ENCODE measurements at regions not wholly inside any gene's neighbourhood (a gene's known extent, or its start where the extent isn't known, plus 50 kb on each side); places are given as distances from the start of the nearest gene placed in this dataset.
A peak's percentile ranks its signal among the peaks of the same experiment; 100 is the strongest.
"Not testable (repeated sequence)": the region's sequence is repeated elsewhere in the genome, so short reads cannot be mapped to it uniquely, and the experiment has no call there.

- Histone ChIP-seq H3K27me3 (ENCODE audit: low read depth) (no peaks in the 10 kb centered on the region), H3K4me1 (peaks cover 13% of the 10 kb centered on the region), H3K4me3 (no peak overlapping the region), H3K36me3 (replicated peaks) (no peaks in the 10 kb centered on the region), H3K9me3 (no peaks in the 10 kb centered on the region)
- in situ Hi-C loops (cut with MboI; ENCODE audit: low sequenced_read_pairs), result no loop called here
- no peak for DNase-seq (ENCODE audit: low spot score in 2 of 2)
These were observed 55.0 kb downstream of the OXSM start for GRCh38 chr3:25844891-25845290.

- Histone ChIP-seq H3K4me1 (peaks cover 9% of the 10 kb centered on the region), H3K27me3 (ENCODE audit: low read depth) (no peaks in the 10 kb centered on the region), H3K4me3 (no peak overlapping the region), H3K9me3 (no peaks in the 10 kb centered on the region), H3K36me3 (replicated peaks) (no peaks in the 10 kb centered on the region)
- no peak for DNase-seq (ENCODE audit: low spot score in 2 of 2)
- in situ Hi-C loops (cut with MboI; ENCODE audit: low sequenced_read_pairs), result no loop called here
These were observed 56.4 kb downstream of the OXSM start for GRCh38 chr3:25846282-25846681.

- H3K4me3 ChIP-seq, result no peak overlapping the region
- no peak for DNase-seq (ENCODE audit: low spot score in 2 of 2)
- H3K27me3 ChIP-seq (ENCODE audit: low read depth), result no peaks in the 10 kb centered on the region
- H3K36me3 ChIP-seq (replicated peaks), result no peaks in the 10 kb centered on the region
- H3K9me3 ChIP-seq, result no peaks in the 10 kb centered on the region
- peaks cover 9% of the 10 kb centered on the region for H3K4me1 ChIP-seq
- in situ Hi-C loops (cut with MboI; ENCODE audit: low sequenced_read_pairs), result no loop called here
These were observed 59.2 kb downstream of the OXSM start for GRCh38 chr3:25849091-25849490.

GRCh38 chr3:25849641-25850385, 59.9 kb downstream of the OXSM start:
- Histone ChIP-seq H3K27me3 (ENCODE audit: low read depth) (no peaks in the 10 kb centered on the region), H3K9me3 (no peaks in the 10 kb centered on the region), H3K4me1 (peaks cover 9% of the 10 kb centered on the region), H3K4me3 (no peak overlapping the region), H3K36me3 (replicated peaks) (no peaks in the 10 kb centered on the region)
- DNase-seq (ENCODE audit: low spot score in 2 of 2), result no peak
- in situ Hi-C loops (cut with MboI; ENCODE audit: low sequenced_read_pairs), result no loop called here

GRCh38 chr3:25851693-25852259, 61.9 kb downstream of the OXSM start:
- H3K36me3 ChIP-seq (replicated peaks); in situ Hi-C loops (cut with MboI; ENCODE audit: low sequenced_read_pairs); H3K9me3 ChIP-seq; H3K4me1 ChIP-seq; H3K4me3 ChIP-seq; H3K27me3 ChIP-seq (ENCODE audit: low read depth); DNase-seq (ENCODE audit: low spot score in 2 of 2): not testable (repeated sequence)

- DNase-seq (ENCODE audit: low spot score in 2 of 2), result no peak
- H3K36me3 ChIP-seq (replicated peaks), result no peaks in the 10 kb centered on the region
- H3K9me3 ChIP-seq, result no peaks in the 10 kb centered on the region
- peaks cover 26% of the 10 kb centered on the region for H3K4me1 ChIP-seq
- no peak overlapping the region for H3K4me3 ChIP-seq
- in situ Hi-C loops (cut with MboI; ENCODE audit: low sequenced_read_pairs), result no loop called here
- no peaks in the 10 kb centered on the region for H3K27me3 ChIP-seq (ENCODE audit: low read depth)
These were observed 64.3 kb downstream of the OXSM start for GRCh38 chr3:25854214-25854613.

GRCh38 chr3:25854635-25855034, 64.7 kb downstream of the OXSM start:
- Histone ChIP-seq H3K36me3 (replicated peaks) (no peaks in the 10 kb centered on the region), H3K27me3 (ENCODE audit: low read depth) (no peaks in the 10 kb centered on the region), H3K4me1 (peaks cover 23% of the 10 kb centered on the region), H3K4me3 (no peak overlapping the region), H3K9me3 (no peaks in the 10 kb centered on the region)
- no peak for DNase-seq (ENCODE audit: low spot score in 2 of 2)
- in situ Hi-C loops (cut with MboI; ENCODE audit: low sequenced_read_pairs), result no loop called here

GRCh38 chr3:25855266-25855784, 65.4 kb downstream of the OXSM start:
- no peak for DNase-seq (ENCODE audit: low spot score in 2 of 2)
- Histone ChIP-seq H3K4me1 (peaks cover 26% of the 10 kb centered on the region), H3K9me3 (peaks cover under 1% of the 10 kb centered on the region; the same call in 1 of the 2 replicates), H3K27me3 (ENCODE audit: low read depth) (no peaks in the 10 kb centered on the region), H3K4me3 (no peak overlapping the region), H3K36me3 (replicated peaks) (no peaks in the 10 kb centered on the region)
- in situ Hi-C loops (cut with MboI; ENCODE audit: low sequenced_read_pairs), result no loop called here

- H3K36me3 ChIP-seq (replicated peaks), result no peaks in the 10 kb centered on the region
- in situ Hi-C loops (cut with MboI; ENCODE audit: low sequenced_read_pairs), result no loop called here
- peaks cover 3% of the 10 kb centered on the region; the same call in 1 of the 2 replicates for H3K9me3 ChIP-seq
- H3K4me1 ChIP-seq, result peaks cover 26% of the 10 kb centered on the region
- H3K27me3 ChIP-seq (ENCODE audit: low read depth), result no peaks in the 10 kb centered on the region
- peak in 1 of 2 experiments; percentile 66 for DNase-seq (ENCODE audit: low spot score in 2 of 2)
- no peak overlapping the region for H3K4me3 ChIP-seq
These were observed 67.1 kb downstream of the OXSM start for GRCh38 chr3:25856902-25857518.

GRCh38 chr3:25861566-25861965, 71.7 kb downstream of the OXSM start:
- DNase-seq (ENCODE audit: low spot score in 2 of 2), result no peak
- Histone ChIP-seq H3K9me3 (peaks cover 3% of the 10 kb centered on the region; the same call in 1 of the 2 replicates), H3K4me3 (no peak overlapping the region), H3K27me3 (ENCODE audit: low read depth) (no peaks in the 10 kb centered on the region), H3K4me1 (peaks cover 41% of the 10 kb centered on the region), H3K36me3 (replicated peaks) (no peaks in the 10 kb centered on the region)
- in situ Hi-C loops (cut with MboI; ENCODE audit: low sequenced_read_pairs), result no loop called here

GRCh38 chr3:25863011-25863415, 73.1 kb downstream of the OXSM start:
- Histone ChIP-seq H3K9me3 (peaks cover 3% of the 10 kb centered on the region; the same call in 1 of the 2 replicates), H3K4me1 (peaks cover 29% of the 10 kb centered on the region), H3K36me3 (replicated peaks) (no peaks in the 10 kb centered on the region), H3K27me3 (ENCODE audit: low read depth) (no peaks in the 10 kb centered on the region), H3K4me3 (no peak overlapping the region)
- DNase-seq (ENCODE audit: low spot score in 2 of 2), result no peak
- in situ Hi-C loops (cut with MboI; ENCODE audit: low sequenced_read_pairs), result no loop called here

- DNase-seq (ENCODE audit: low spot score in 2 of 2), result peak; percentile 33 to 49
These were observed 73.6 kb downstream of the OXSM start for GRCh38 chr3:25863416-25863959.

GRCh38 chr3:25870452-25870851, 80.6 kb downstream of the OXSM start:
- Histone ChIP-seq H3K4me3 (no peak overlapping the region), H3K36me3 (replicated peaks) (no peaks in the 10 kb centered on the region), H3K9me3 (no peaks in the 10 kb centered on the region), H3K4me1 (no peaks in the 10 kb centered on the region), H3K27me3 (ENCODE audit: low read depth) (no peaks in the 10 kb centered on the region)
- no peak for DNase-seq (ENCODE audit: low spot score in 2 of 2)
- in situ Hi-C loops (cut with MboI; ENCODE audit: low sequenced_read_pairs), result no loop called here

More at GRCh38 chr3:25863416-25863959, 73.6 kb downstream of the OXSM start:
- Histone ChIP-seq H3K4me1 (peaks cover 24% of the 10 kb centered on the region), H3K9me3 (peaks cover 3% of the 10 kb centered on the region; the same call in 1 of the 2 replicates), H3K4me3 (no peak overlapping the region), H3K36me3 (replicated peaks) (no peaks in the 10 kb centered on the region), H3K27me3 (ENCODE audit: low read depth) (no peaks in the 10 kb centered on the region)
- in situ Hi-C loops (cut with MboI; ENCODE audit: low sequenced_read_pairs), result no loop called here

Data from HAP-1 (cell line).